ENCODE measurements at regions not wholly inside any gene's neighbourhood (a gene's known extent, or its start where the extent isn't known, plus 50 kb on each side); places are given as distances from the start of the nearest gene placed in this dataset.

GRCh38 chr9:108205276-108205675 lies 650.5 kb downstream of the ACTL7B start (continued):
- TF ChIP-seq SP3 (tag by site-specific recombination; IDR thresholded peaks at IDR 0.05) = no peak
- TF ChIP-seq ZNF560 (tag by site-specific recombination; IDR thresholded peaks at IDR 0.05; ENCODE audit: borderline replicate concordance) = no peak
- TF ChIP-seq TRIM28 (IDR thresholded peaks at IDR 0.05; ENCODE audit: borderline replicate concordance, low read length) = no peak

DNA sequence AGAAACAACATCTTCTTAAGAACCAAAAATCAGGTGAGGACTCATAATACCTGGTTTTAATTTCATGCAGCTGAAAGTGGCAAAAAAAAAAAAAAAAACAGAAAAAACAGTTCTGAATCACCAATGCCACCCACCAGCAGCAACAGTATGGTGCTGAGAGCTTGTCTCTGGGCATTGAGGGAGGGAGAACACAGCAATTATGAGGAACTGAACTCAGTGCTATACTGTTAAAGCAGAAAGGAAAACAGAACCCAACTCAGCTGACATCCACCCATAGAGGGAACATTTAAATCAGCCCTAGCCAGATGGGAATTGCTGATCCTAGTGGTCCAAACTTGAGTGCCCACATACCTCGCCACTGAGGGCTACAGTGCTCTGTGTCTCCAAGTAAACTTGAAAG lies 657.9 kb downstream of the ACTL7B start:
- POLR2A ChIA-PET = no interaction called here
- H3K4me1 ChIP-seq (ENCODE audit: control insufficient read depth, insufficient read depth, low read length) = no peaks in the 10 kb centered on the region
- TF ChIP-seq MZF1 (tag by site-specific recombination; IDR thresholded peaks at IDR 0.05; ENCODE audit: borderline replicate concordance) = no peak
- no peak for TF ChIP-seq ZNF274 (IDR thresholded peaks at IDR 0.05; ENCODE audit: low read length)
- no peak for TF ChIP-seq ZNF274 (tag by site-specific recombination; IDR thresholded peaks at IDR 0.05; ENCODE audit: borderline replicate concordance)
- TF ChIP-seq, protein P1, sequence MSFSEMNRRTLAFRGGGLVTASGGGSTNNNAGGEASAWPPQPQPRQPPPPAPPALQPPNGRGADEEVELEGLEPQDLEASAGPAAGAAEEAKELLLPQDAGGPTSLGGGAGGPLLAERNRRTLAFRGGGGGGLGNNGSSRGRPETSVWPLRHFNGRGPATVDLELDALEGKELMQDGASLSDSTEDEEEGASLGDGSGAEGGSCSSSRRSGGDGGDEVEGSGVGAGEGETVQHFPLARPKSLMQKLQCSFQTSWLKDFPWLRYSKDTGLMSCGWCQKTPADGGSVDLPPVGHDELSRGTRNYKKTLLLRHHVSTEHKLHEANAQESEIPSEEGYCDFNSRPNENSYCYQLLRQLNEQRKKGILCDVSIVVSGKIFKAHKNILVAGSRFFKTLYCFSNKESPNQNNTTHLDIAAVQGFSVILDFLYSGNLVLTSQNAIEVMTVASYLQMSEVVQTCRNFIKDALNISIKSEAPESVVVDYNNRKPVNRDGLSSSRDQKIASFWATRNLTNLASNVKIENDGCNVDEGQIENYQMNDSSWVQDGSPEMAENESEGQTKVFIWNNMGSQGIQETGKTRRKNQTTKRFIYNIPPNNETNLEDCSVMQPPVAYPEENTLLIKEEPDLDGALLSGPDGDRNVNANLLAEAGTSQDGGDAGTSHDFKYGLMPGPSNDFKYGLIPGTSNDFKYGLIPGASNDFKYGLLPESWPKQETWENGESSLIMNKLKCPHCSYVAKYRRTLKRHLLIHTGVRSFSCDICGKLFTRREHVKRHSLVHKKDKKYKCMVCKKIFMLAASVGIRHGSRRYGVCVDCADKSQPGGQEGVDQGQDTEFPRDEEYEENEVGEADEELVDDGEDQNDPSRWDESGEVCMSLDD (tag by site-specific recombination; IDR thresholded peaks at IDR 0.05) = no peak
- TF ChIP-seq, protein P2, sequence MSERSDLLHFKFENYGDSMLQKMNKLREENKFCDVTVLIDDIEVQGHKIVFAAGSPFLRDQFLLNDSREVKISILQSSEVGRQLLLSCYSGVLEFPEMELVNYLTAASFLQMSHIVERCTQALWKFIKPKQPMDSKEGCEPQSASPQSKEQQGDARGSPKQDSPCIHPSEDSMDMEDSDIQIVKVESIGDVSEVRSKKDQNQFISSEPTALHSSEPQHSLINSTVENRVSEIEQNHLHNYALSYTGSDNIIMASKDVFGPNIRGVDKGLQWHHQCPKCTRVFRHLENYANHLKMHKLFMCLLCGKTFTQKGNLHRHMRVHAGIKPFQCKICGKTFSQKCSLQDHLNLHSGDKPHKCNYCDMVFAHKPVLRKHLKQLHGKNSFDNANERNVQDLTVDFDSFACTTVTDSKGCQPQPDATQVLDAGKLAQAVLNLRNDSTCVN (tag by site-specific recombination; optimal IDR thresholded peaks at IDR 0.05) = no peak
- no peak for TF ChIP-seq ZNF629 (tag by site-specific recombination; IDR thresholded peaks at IDR 0.05)
- TF ChIP-seq KLF1 (tag by site-specific recombination; IDR thresholded peaks at IDR 0.05) = no peak
- TF ChIP-seq ZNF311 (tag by site-specific recombination; IDR thresholded peaks at IDR 0.05; ENCODE audit: borderline replicate concordance) = no peak
- no peak for TF ChIP-seq KLF8 (tag by site-specific recombination; IDR thresholded peaks at IDR 0.05)
- no peak for TF ChIP-seq ZBTB1 (tag by site-specific recombination; IDR thresholded peaks at IDR 0.05)
- TF ChIP-seq ZNF112 (tag by site-specific recombination; IDR thresholded peaks at IDR 0.05) = no peak
- no peak for TF ChIP-seq ZNF830 (tag by site-specific recombination; IDR thresholded peaks at IDR 0.05; ENCODE audit: low read depth)
- no peak for TF ChIP-seq MEIS1 (CRISPR knock-in tag; IDR thresholded peaks at IDR 0.05; ENCODE audit: borderline replicate concordance)
- TF ChIP-seq ZNF214 (tag by site-specific recombination; IDR thresholded peaks at IDR 0.05; ENCODE audit: borderline replicate concordance) = no peak
- no peak for TF ChIP-seq ZNF223 (tag by site-specific recombination; IDR thresholded peaks at IDR 0.05)
- no peak for TF ChIP-seq ZNF561 (tag by site-specific recombination; IDR thresholded peaks at IDR 0.05; ENCODE audit: borderline replicate concordance)
- TF ChIP-seq BCL11B (tag by site-specific recombination; IDR thresholded peaks at IDR 0.05; ENCODE audit: low read depth) = no peak
- TF ChIP-seq, protein P3, sequence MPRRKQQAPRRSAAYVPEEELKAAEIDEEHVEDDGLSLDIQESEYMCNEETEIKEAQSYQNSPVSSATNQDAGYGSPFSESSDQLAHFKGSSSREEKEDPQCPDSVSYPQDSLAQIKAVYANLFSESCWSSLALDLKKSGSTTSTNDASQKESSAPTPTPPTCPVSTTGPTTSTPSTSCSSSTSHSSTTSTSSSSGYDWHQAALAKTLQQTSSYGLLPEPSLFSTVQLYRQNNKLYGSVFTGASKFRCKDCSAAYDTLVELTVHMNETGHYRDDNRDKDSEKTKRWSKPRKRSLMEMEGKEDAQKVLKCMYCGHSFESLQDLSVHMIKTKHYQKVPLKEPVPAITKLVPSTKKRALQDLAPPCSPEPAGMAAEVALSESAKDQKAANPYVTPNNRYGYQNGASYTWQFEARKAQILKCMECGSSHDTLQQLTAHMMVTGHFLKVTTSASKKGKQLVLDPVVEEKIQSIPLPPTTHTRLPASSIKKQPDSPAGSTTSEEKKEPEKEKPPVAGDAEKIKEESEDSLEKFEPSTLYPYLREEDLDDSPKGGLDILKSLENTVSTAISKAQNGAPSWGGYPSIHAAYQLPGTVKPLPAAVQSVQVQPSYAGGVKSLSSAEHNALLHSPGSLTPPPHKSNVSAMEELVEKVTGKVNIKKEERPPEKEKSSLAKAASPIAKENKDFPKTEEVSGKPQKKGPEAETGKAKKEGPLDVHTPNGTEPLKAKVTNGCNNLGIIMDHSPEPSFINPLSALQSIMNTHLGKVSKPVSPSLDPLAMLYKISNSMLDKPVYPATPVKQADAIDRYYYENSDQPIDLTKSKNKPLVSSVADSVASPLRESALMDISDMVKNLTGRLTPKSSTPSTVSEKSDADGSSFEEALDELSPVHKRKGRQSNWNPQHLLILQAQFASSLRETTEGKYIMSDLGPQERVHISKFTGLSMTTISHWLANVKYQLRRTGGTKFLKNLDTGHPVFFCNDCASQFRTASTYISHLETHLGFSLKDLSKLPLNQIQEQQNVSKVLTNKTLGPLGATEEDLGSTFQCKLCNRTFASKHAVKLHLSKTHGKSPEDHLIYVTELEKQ (tag by site-specific recombination; IDR thresholded peaks at IDR 0.05; ENCODE audit: borderline replicate concordance) = no peak
- TF ChIP-seq GLI4 (tag by site-specific recombination; IDR thresholded peaks at IDR 0.05) = no peak
- no peak for TF ChIP-seq ZNF23 (tag by site-specific recombination; IDR thresholded peaks at IDR 0.05; ENCODE audit: borderline replicate concordance)
- no peak for TF ChIP-seq ZFP3 (tag by site-specific recombination; IDR thresholded peaks at IDR 0.05; ENCODE audit: low read depth)

More for the DNA sequence above, 657.9 kb downstream of the ACTL7B start:
- Histone ChIP-seq H3K4me3 (ENCODE audit: low read depth, low read length) (no peak overlapping the region), H3K27ac (ENCODE audit: extremely low read depth, low read depth, low read length) (no peak overlapping the region), H3K36me3 (ENCODE audit: control insufficient read depth in 2 of 2, insufficient read depth in 1 of 2, low read length in 2 of 2) (no peaks in the 10 kb centered on the region), H3K9me3 (ENCODE audit: control insufficient read depth, insufficient read depth, low read depth, low read length) (no peaks in the 10 kb centered on the region)
- CTCF ChIA-PET = no interaction called here
